OCI-LY1 (cell line): ENCODE measurements at regions not wholly inside any gene's neighbourhood (a gene's known extent, or its start where the extent isn't known, plus 50 kb on each side); places are given as distances from the start of the nearest gene placed in this dataset.

ENCODE experiments used
- H2AFZ ChIP-seq: fragments of 200-600 bp; sonication (generic), shearing (Covaris generic); 2 replicates; pipeline ENCODE4 v1.6.0; 2014; ENCODE audit warnings: antibody characterized with exemption, mild to moderate bottlenecking, low read length
- H3F3A ChIP-seq: fragments of 200-600 bp; sonication (generic), shearing (Covaris generic); 2 replicates; pipeline ENCODE4 v1.6.0; 2014; ENCODE audit warnings: mild to moderate bottlenecking, antibody characterized with exemption, low read length, moderate library complexity; ENCODE audit not compliant: insufficient read depth
- H3K27ac ChIP-seq: fragments of 200-600 bp; sonication (generic); 2 replicates; pipeline ENCODE4 v1.5.1; 2014; ENCODE audit warnings: low read length, mixed run types, mild to moderate bottlenecking, low read depth; ENCODE audit not compliant: poor library complexity, severe bottlenecking
- H3K27me3 ChIP-seq: fragments of 200-600 bp; sonication (generic); 2 replicates; pipeline ENCODE4 v1.6.0; 2014; ENCODE audit warnings: antibody characterized with exemption, mild to moderate bottlenecking, low read length, moderate library complexity; ENCODE audit not compliant: insufficient read depth
- H3K36me3 ChIP-seq: fragments of 200-600 bp; sonication (generic); 2 replicates; pipeline ENCODE4 v1.6.1; 2014; ENCODE audit warnings: mild to moderate bottlenecking, antibody characterized with exemption, low read length, moderate library complexity, mixed read lengths; ENCODE audit not compliant: insufficient read depth
- H3K4me1 ChIP-seq: fragments of 200-600 bp; sonication (generic); 2 replicates; pipeline ENCODE4 v1.5.1; 2014; ENCODE audit warnings: mild to moderate bottlenecking, low read length, moderate library complexity; ENCODE audit not compliant: insufficient read depth, severe bottlenecking
- H3K4me2 ChIP-seq: fragments of 200-600 bp; sonication (generic), shearing (Covaris generic); 2 replicates; pipeline ENCODE4 v1.6.1; 2014; ENCODE audit warnings: low read length
- H3K4me3 ChIP-seq: fragments of 200-600 bp; sonication (generic); 2 replicates; pipeline ENCODE4 v1.5.1; 2014; ENCODE audit warnings: low read length, low read depth, mild to moderate bottlenecking, mixed read lengths; ENCODE audit not compliant: poor library complexity, severe bottlenecking
- H3K79me2 ChIP-seq: fragments of 200-600 bp; shearing (Covaris generic); 2 replicates; pipeline ENCODE4 v1.6.1; 2016; ENCODE audit warnings: mixed run types, low read length, mixed read lengths; ENCODE audit not compliant: insufficient read depth
- H3K9ac ChIP-seq: fragments of 200-600 bp; sonication (generic), shearing (Covaris generic); 2 replicates; pipeline ENCODE4 v1.6.1; 2014; ENCODE audit warnings: mild to moderate bottlenecking, low read length, mixed read lengths
- H3K9me2 ChIP-seq: fragments of 200-600 bp; sonication (generic), shearing (Covaris generic); 2 replicates; pipeline ENCODE4 v1.6.1; 2014; ENCODE audit warnings: low read depth, mild to moderate bottlenecking, low read length, mixed read lengths
- H3K9me3 ChIP-seq: fragments of 200-600 bp; shearing (Covaris generic); 2 replicates; pipeline ENCODE4 v1.6.1; 2014; ENCODE audit warnings: low read length, mixed read lengths
- H4K20me1 ChIP-seq: fragments of 200-600 bp; sonication (generic), shearing (Covaris generic); 2 replicates; pipeline ENCODE4 v1.6.0; 2016; ENCODE audit warnings: mild to moderate bottlenecking, low read length; ENCODE audit not compliant: insufficient read depth
- CTCF ChIP-seq: fragments of 200-600 bp; sonication (generic), shearing (Covaris generic); IDR thresholded peaks from 2 replicates; pipeline ENCODE4 v1.5.1; 2017; ENCODE audit warnings: mild to moderate bottlenecking, antibody characterized with exemption, low read length, moderate library complexity, mixed read lengths
- EZH2 ChIP-seq: fragments of 200-600 bp; sonication (generic), shearing (Covaris generic); IDR thresholded peaks from 2 replicates; pipeline ENCODE4 v1.8.0; 2017; ENCODE audit warnings: borderline replicate concordance, mixed run types, mild to moderate bottlenecking, antibody characterized with exemption, low read length, moderate library complexity, mixed read lengths

GRCh38 chr12:42742716-42743115, 153.2 kb upstream of the PRICKLE1 start:
- no peaks in the 10 kb centered on the region for H3F3A ChIP-seq
- H3K27me3 ChIP-seq, result no peaks in the 10 kb centered on the region
- no peaks in the 10 kb centered on the region; the same call in 1 of the 2 replicates for H3K9me3 ChIP-seq
- H3K4me2 ChIP-seq, result no peak overlapping the region
- H2AFZ ChIP-seq, result no peak overlapping the region
- H3K9ac ChIP-seq, result no peak overlapping the region
- no peaks in the 10 kb centered on the region for H3K4me1 ChIP-seq
- H4K20me1 ChIP-seq, result no peaks in the 10 kb centered on the region
- no peak overlapping the region for H3K27ac ChIP-seq
- no peak overlapping the region for H3K4me3 ChIP-seq
- H3K9me2 ChIP-seq, result no peaks in the 10 kb centered on the region
- H3K36me3 ChIP-seq, result no peaks in the 10 kb centered on the region
- TF ChIP-seq EZH2, result no peak
- no peak for TF ChIP-seq CTCF
- H3K79me2 ChIP-seq, result no peaks in the 10 kb centered on the region

GRCh38 chr12:42741771-42742510, 152.4 kb upstream of the PRICKLE1 start:
- H3K4me1 ChIP-seq, result no peaks in the 10 kb centered on the region
- H3K9ac ChIP-seq, result no peak overlapping the region
- H3K36me3 ChIP-seq, result no peaks in the 10 kb centered on the region
- H3K27me3 ChIP-seq, result no peaks in the 10 kb centered on the region
- no peak overlapping the region for H3K27ac ChIP-seq
- no peak overlapping the region for H2AFZ ChIP-seq
- no peak overlapping the region for H3K4me3 ChIP-seq
- no peaks in the 10 kb centered on the region; the same call in 1 of the 2 replicates for H3K9me3 ChIP-seq
- H3K4me2 ChIP-seq, result no peak overlapping the region
- H4K20me1 ChIP-seq, result no peaks in the 10 kb centered on the region
- no peak for TF ChIP-seq EZH2
- TF ChIP-seq CTCF, result no peak
- H3F3A ChIP-seq, result no peaks in the 10 kb centered on the region
- no peaks in the 10 kb centered on the region for H3K79me2 ChIP-seq
- no peaks in the 10 kb centered on the region for H3K9me2 ChIP-seq

- no peak overlapping the region for H3K4me3 ChIP-seq
- H3K36me3 ChIP-seq, result no peaks in the 10 kb centered on the region
- no peaks in the 10 kb centered on the region for H3F3A ChIP-seq
- no peaks in the 10 kb centered on the region for H3K27me3 ChIP-seq
- H3K9ac ChIP-seq, result no peak overlapping the region
- H3K9me2 ChIP-seq, result no peaks in the 10 kb centered on the region
- H3K4me2 ChIP-seq, result no peak overlapping the region
- no peaks in the 10 kb centered on the region for H3K4me1 ChIP-seq
- no peak for TF ChIP-seq EZH2
- no peak for TF ChIP-seq CTCF
- H4K20me1 ChIP-seq, result no peaks in the 10 kb centered on the region
- no peak overlapping the region for H3K27ac ChIP-seq
- H3K9me3 ChIP-seq, result no peaks in the 10 kb centered on the region
- no peak overlapping the region for H2AFZ ChIP-seq
- no peaks in the 10 kb centered on the region for H3K79me2 ChIP-seq
These were observed 151.5 kb upstream of the PRICKLE1 start for GRCh38 chr12:42741091-42741490.
